Sigmoid colon (tissue), 6 donors: ENCODE measurements at regions not wholly inside any gene's neighbourhood (a gene's known extent, or its start where the extent isn't known, plus 50 kb on each side); places are given as distances from the start of the nearest gene placed in this dataset.

ENCODE experiments used
- DNase-seq: peaks from one replicate; pipeline ENCODE4 v3.0.0-alpha.2; 2019
- H3K27ac ChIP-seq, 4 donors: fragments of 200-600 bp; sonication (generic); one replicate each; pipeline ENCODE4 v1.5.1; 2016 to 2019; ENCODE audit warnings: mild to moderate bottlenecking in 1 of 4
- H3K27me3 ChIP-seq, 3 donors: fragments of 200-600 bp; sonication (generic); one replicate each; pipeline ENCODE4 v1.5.1; 2019; ENCODE audit warnings: mild to moderate bottlenecking in 1 of 3
- H3K36me3 ChIP-seq, 4 donors: fragments of 200-600 bp; sonication (generic); one replicate each; pipeline ENCODE4 v1.5.1; 2016 to 2019
- H3K4me1 ChIP-seq, 4 donors: fragments of 200-600 bp; sonication (generic); one replicate each; pipeline ENCODE4 v1.5.1; 2017 to 2019
- H3K4me3 ChIP-seq, 4 donors: fragments of 200-600 bp; sonication (generic); one replicate each; pipeline ENCODE4 v1.5.1; 2017 to 2019; ENCODE audit warnings: mild to moderate bottlenecking in 2 of 4, moderate library complexity in 1 of 4
- H3K9me3 ChIP-seq, 4 donors: fragments of 200-600 bp in 3 of 4; sonication (generic) in 3 of 4; one replicate each; pipeline versions ENCODE4 v1.5.1 to v1.6.1; 2013 to 2019
- EP300 ChIP-seq, 4 donors: sonication (generic); formaldehyde crosslinking; IDR thresholded peaks; one replicate each; pipeline ENCODE4 v1.6.1; 2017; ENCODE audit warnings: antibody characterized with exemption in 4 of 4
- POLR2A ChIP-seq, 2 donors: fragments of 450-650 bp; IDR thresholded peaks; one replicate each; pipeline ENCODE4 v1.6.1; 2016; ENCODE audit warnings: antibody characterized with exemption in 2 of 2, mild to moderate bottlenecking in 2 of 2, moderate library complexity in 2 of 2
- POLR2AphosphoS5 ChIP-seq, 4 donors: sonication (generic); formaldehyde crosslinking; IDR thresholded peaks; one replicate each; pipeline ENCODE4 v1.6.1; 2017; ENCODE audit warnings: antibody characterized with exemption in 4 of 4
- WGBS, 2 donors: extraction: QIAGEN DNeasy Blood & Tissue Kit; methylation state at CpG; one replicate each; pipeline ENCODE4 v1.1.7; 2013; 5-methylcytosine and 5-hydroxymethylcytosine counted together
- intact Hi-C: fragments of 100-400 bp; cut with DNase I; formaldehyde crosslinking; loops from one replicate; pipeline ENCODE4 v1.15.1; 2023
- TF ChIP-seq, protein P1 (sequence below), 4 experiments: fragments of 450-650 bp in 3 of 4; fragments of 200-600 bp in 1 of 4; IDR thresholded peaks; one replicate each; pipeline ENCODE4 v1.5.1; 2016 to 2019; ENCODE audit warnings: antibody characterized with exemption in 4 of 4, mild to moderate bottlenecking in 3 of 4, moderate library complexity in 2 of 4
- donor health status: healthy with polysubstance abuse.
- donor health status: healthy.

DNA sequence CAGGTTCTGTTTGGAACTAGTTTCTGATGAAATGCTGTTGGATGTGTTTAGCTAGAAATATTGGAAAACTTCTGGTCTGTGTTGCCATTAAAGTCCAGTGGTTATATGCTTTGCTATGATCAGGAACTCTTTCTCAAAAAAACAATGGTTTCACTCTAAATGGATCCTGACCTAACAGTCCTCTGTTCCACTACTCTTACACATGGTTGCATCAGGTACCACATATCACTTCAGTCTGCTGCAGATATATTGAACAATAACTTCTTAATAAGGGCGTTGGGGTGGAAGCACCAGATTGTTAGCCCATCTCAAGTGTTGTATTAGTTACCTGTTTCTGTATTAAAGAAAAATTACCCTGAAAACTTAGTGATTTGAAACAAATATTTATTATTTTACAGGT is 676.6 kb upstream of the GCFC2 start:
- no peaks in the 10 kb centered on the region for H3K27me3 ChIP-seq
- no peaks in the 10 kb centered on the region for H3K4me1 ChIP-seq
- 48 to 80% methylated on average over 1 of the region's 1 CpG for WGBS, 2 donors
- intact Hi-C loops, result no loop called here
- no peak overlapping the region for H3K27ac ChIP-seq
- DNase-seq, result no peak
- no peak overlapping the region for H3K4me3 ChIP-seq
- no peak for TF ChIP-seq POLR2AphosphoS5 (IDR thresholded peaks at IDR 0.05)
- no peak for TF ChIP-seq POLR2A (IDR thresholded peaks at IDR 0.05)
- TF ChIP-seq EP300 (IDR thresholded peaks at IDR 0.05), result no peak
- TF ChIP-seq, protein P1, sequence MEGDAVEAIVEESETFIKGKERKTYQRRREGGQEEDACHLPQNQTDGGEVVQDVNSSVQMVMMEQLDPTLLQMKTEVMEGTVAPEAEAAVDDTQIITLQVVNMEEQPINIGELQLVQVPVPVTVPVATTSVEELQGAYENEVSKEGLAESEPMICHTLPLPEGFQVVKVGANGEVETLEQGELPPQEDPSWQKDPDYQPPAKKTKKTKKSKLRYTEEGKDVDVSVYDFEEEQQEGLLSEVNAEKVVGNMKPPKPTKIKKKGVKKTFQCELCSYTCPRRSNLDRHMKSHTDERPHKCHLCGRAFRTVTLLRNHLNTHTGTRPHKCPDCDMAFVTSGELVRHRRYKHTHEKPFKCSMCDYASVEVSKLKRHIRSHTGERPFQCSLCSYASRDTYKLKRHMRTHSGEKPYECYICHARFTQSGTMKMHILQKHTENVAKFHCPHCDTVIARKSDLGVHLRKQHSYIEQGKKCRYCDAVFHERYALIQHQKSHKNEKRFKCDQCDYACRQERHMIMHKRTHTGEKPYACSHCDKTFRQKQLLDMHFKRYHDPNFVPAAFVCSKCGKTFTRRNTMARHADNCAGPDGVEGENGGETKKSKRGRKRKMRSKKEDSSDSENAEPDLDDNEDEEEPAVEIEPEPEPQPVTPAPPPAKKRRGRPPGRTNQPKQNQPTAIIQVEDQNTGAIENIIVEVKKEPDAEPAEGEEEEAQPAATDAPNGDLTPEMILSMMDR (IDR thresholded peaks at IDR 0.05), result no peak
- no peaks in the 10 kb centered on the region for H3K36me3 ChIP-seq
- no peaks in the 10 kb centered on the region for H3K9me3 ChIP-seq

DNA sequence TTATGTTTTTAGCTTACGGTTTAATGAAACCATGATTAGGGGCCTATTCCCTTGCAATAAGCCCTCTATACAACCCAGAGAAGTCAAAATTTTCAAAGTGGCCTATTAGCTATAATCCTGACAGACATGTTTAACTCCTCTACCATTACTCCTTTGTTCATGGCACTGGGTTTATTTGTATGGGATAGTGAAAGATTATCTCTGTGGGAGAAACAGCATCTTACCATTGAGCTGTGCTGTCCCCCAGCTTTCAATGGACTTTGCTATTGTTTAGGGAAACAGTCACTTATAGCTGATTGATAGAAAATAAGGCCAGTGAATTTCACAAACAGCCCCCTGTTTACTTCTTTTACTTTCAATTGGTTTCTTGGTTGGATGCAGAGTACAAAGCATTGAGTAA is 675.2 kb upstream of the GCFC2 start:
- DNase-seq, result no peak
- H3K4me1 ChIP-seq, result no peaks in the 10 kb centered on the region
- no peak overlapping the region for H3K27ac ChIP-seq
- H3K9me3 ChIP-seq, result no peaks in the 10 kb centered on the region
- no peaks in the 10 kb centered on the region for H3K36me3 ChIP-seq
- 97 to 99% methylated on average over 1 of the region's 1 CpG for WGBS, 2 donors
- TF ChIP-seq POLR2A (IDR thresholded peaks at IDR 0.05) (no peak), EP300 (IDR thresholded peaks at IDR 0.05) (no peak), POLR2AphosphoS5 (IDR thresholded peaks at IDR 0.05) (no peak)
- TF ChIP-seq, protein P1 (IDR thresholded peaks at IDR 0.05), result no peak
- intact Hi-C loops, result no loop called here
- no peak overlapping the region for H3K4me3 ChIP-seq
- H3K27me3 ChIP-seq, result no peaks in the 10 kb centered on the region

DNA sequence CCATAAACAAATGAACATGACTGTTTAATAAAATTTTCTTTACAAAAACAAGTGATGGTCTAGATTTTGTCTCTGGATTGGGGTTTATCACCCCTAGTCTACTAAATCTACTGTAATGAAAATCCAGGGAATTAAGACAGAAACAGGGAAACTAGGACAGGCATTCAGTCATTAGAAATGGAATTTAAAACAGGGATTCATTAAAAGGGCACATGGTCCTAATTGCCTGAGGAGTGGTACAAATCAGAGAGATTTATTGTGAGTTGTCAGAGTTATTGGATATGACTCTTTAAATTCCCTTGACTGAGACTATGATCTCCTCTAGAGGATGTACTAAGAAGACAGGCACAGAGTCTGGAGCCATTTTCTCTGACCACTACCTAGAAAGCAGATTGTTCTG is 670.9 kb upstream of the GCFC2 start:
- Histone ChIP-seq H3K27ac (no peak overlapping the region), H3K4me1 (no peaks in the 10 kb centered on the region), H3K36me3 (no peaks in the 10 kb centered on the region), H3K9me3 (no peaks in the 10 kb centered on the region), H3K4me3 (no peak overlapping the region), H3K27me3 (no peaks in the 10 kb centered on the region)
- TF ChIP-seq, protein P1 (IDR thresholded peaks at IDR 0.05), result no peak
- TF ChIP-seq EP300 (IDR thresholded peaks at IDR 0.05), result no peak
- no peak for TF ChIP-seq POLR2AphosphoS5 (IDR thresholded peaks at IDR 0.05)
- TF ChIP-seq POLR2A (IDR thresholded peaks at IDR 0.05), result no peak
- no peak for DNase-seq
- intact Hi-C loops, result no loop called here

DNA sequence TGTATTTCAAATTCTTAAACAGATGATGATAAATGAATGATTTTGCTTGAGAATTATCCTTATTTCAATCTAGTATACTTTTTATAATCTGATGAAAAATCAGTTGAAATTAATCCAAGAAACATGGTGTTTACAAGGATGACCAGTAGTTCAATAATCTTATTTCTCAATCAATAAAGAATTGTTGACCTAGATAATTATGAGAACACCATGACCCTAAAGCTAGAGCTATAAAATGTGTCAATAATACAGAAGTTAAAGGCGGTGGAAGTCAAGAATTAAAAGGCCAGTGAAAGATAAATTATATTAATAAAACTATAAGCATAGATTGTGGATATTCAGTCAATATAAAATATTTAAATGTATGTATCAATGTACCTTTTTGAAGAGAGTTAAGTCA is 667.4 kb upstream of the GCFC2 start:
- Histone ChIP-seq H3K27me3 (no peaks in the 10 kb centered on the region), H3K4me3 (no peak overlapping the region), H3K4me1 (no peaks in the 10 kb centered on the region), H3K9me3 (no peaks in the 10 kb centered on the region), H3K36me3 (no peaks in the 10 kb centered on the region), H3K27ac (no peak overlapping the region)
- DNase-seq, result no peak
- 24 to 79% methylated on average over 1 of the region's 1 CpG for WGBS, 2 donors
- intact Hi-C loops, result no loop called here
- TF ChIP-seq, protein P1 (IDR thresholded peaks at IDR 0.05), result no peak
- no peak for TF ChIP-seq POLR2A (IDR thresholded peaks at IDR 0.05)
- TF ChIP-seq POLR2AphosphoS5 (IDR thresholded peaks at IDR 0.05), result no peak

DNA sequence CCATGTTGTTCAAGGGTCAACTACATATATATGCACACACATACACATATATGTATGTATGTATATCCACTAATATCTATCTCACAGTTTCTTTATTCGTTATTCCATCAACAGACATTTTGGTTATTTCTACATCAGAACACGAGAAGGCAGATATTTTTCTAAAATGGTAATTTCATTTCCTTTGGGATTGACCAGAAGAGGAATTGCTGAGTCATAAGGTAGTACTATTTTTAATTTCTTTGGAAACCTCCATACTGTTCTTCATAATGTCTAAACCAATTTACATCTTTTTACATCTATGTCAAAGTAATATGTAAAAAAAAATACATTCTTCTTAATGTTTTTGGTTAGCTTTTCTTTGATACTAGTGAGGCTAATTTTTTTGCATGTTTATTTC is 630.7 kb upstream of the GCFC2 start:
- Histone ChIP-seq H3K27me3 (no peaks in the 10 kb centered on the region), H3K4me3 (no peak overlapping the region), H3K36me3 (no peaks in the 10 kb centered on the region), H3K9me3 (no peaks in the 10 kb centered on the region), H3K27ac (no peak overlapping the region), H3K4me1 (no peaks in the 10 kb centered on the region)
- DNase-seq, result no peak
- WGBS, 2 donors, result 82% methylated on average over 2 of the region's 2 CpGs
- TF ChIP-seq POLR2AphosphoS5 (IDR thresholded peaks at IDR 0.05) (no peak), EP300 (IDR thresholded peaks at IDR 0.05) (no peak), POLR2A (IDR thresholded peaks at IDR 0.05) (no peak)
- TF ChIP-seq, protein P1 (IDR thresholded peaks at IDR 0.05), result no peak
- intact Hi-C loops, result no loop called here
